ENCODE measurements at regions not wholly inside any gene's neighbourhood (a gene's known extent, or its start where the extent isn't known, plus 50 kb on each side); places are given as distances from the start of the nearest gene placed in this dataset.

DNA sequence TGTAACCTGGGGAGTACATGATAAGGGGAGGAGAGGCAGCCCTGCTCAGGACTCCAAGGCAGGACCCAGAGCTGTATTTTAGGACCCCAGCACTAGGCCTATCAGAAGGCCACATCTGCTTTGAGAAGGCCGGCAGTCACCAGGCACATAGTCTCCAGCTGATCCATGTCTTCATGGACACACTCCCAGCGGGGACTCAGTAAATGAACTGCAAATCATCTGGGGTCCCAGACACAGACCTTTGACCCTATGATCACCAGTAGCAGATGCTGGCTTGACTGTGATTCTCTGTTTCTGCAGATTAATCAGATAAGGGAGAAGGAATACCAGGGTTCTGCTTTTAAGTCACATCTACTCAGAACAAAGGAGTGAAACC lies 341.4 kb upstream of the PODXL start:
- TF ChIP-seq CTCF (IDR thresholded peaks at IDR 0.05) (no peak), POLR2AphosphoS5 (IDR thresholded peaks at IDR 0.05; ENCODE audit: insufficient read depth in 1 of 2, low read depth in 1 of 2) (no peak), POLR2A (IDR thresholded peaks at IDR 0.05) (no peak)

Data from vagina (tissue), 2 donors.